Right renal pelvis (tissue), 4 donors: ENCODE measurements at regions not wholly inside any gene's neighbourhood (a gene's known extent, or its start where the extent isn't known, plus 50 kb on each side); places are given as distances from the start of the nearest gene placed in this dataset.
"Not testable (repeated sequence)": the region's sequence is repeated elsewhere in the genome, so short reads cannot be mapped to it uniquely, and the experiment has no call there.

Source experiments
- DNase-seq, 4 donors: peaks; one replicate each; pipeline ENCODE4 v3.0.0-alpha.2; 2013; ENCODE audit warnings: low read depth in 4 of 4, low spot score in 3 of 4, missing footprints in 1 of 4

- no peak for DNase-seq
Observed at GRCh38 chrX:139063364-139063763, 351.8 kb upstream of the FGF13 start.

- DNase-seq: peak in 2 of 4 donors; percentile 24 to 40
Observed at GRCh38 chrX:139058831-139059495, 347.4 kb upstream of the FGF13 start.

- DNase-seq: no peak
Observed at GRCh38 chrX:139052461-139052860, 340.9 kb upstream of the FGF13 start.

- DNase-seq: no peak
Observed at GRCh38 chrX:139049465-139049864, 337.9 kb upstream of the FGF13 start.

- DNase-seq: no peak
Observed at GRCh38 chrX:139044680-139045079, 333.2 kb upstream of the FGF13 start.

- peak in 3 of 4 donors; percentile 4 to 12 (median 10) for DNase-seq
Observed at GRCh38 chrX:139039041-139039440, 327.5 kb upstream of the FGF13 start.

GRCh38 chrX:139026811-139027210 lies 315.3 kb upstream of the FGF13 start:
- no peak for DNase-seq

- DNase-seq: no peak
Observed at GRCh38 chrX:139026406-139026805, 314.9 kb upstream of the FGF13 start.

- DNase-seq: no peak
Observed at GRCh38 chrX:139025816-139026215, 314.3 kb upstream of the FGF13 start.

- no peak for DNase-seq
Observed at GRCh38 chrX:139023531-139023930, 312.0 kb upstream of the FGF13 start.

- no peak for DNase-seq
Observed at GRCh38 chrX:139020801-139021200, 309.3 kb upstream of the FGF13 start.

- DNase-seq: no peak
Observed at GRCh38 chrX:139018436-139018835, 306.9 kb upstream of the FGF13 start.

GRCh38 chrX:139015627-139016026 lies 304.1 kb upstream of the FGF13 start:
- DNase-seq: no peak

GRCh38 chrX:139008185-139008584 lies 296.7 kb upstream of the FGF13 start:
- DNase-seq: no peak

- DNase-seq: not testable (repeated sequence)
Observed at GRCh38 chrX:139003856-139004527, 292.5 kb upstream of the FGF13 start.

- DNase-seq: no peak
Observed at GRCh38 chrX:139002319-139002718, 290.8 kb upstream of the FGF13 start.

GRCh38 chrX:138996268-138996667 lies 284.8 kb upstream of the FGF13 start:
- no peak for DNase-seq

- no peak for DNase-seq
Observed at GRCh38 chrX:138995458-138995857, 283.9 kb upstream of the FGF13 start.

- not testable (repeated sequence) for DNase-seq
Observed at GRCh38 chrX:138990425-138990824, 278.9 kb upstream of the FGF13 start.

- no peak for DNase-seq
Observed at GRCh38 chrX:138986866-138987265, 275.3 kb upstream of the FGF13 start.

- DNase-seq: no peak
Observed at GRCh38 chrX:138986235-138986634, 274.7 kb upstream of the FGF13 start.

GRCh38 chrX:138982365-138982764 lies 270.8 kb upstream of the FGF13 start:
- DNase-seq: no peak
